Activated naive CD4-positive, alpha-beta T cell treated with anti-CD3 and anti-CD28 coated beads, Interleukin-2, amount 50 U/mL, for 72 hours (primary cell): ENCODE measurements at regions not wholly inside any gene's neighbourhood (a gene's known extent, or its start where the extent isn't known, plus 50 kb on each side); places are given as distances from the start of the nearest gene placed in this dataset.

ENCODE experiments used
- ATAC-seq, 2 donors: fragments of 150-1000 bp; cut with Tn5 transposase; 2 replicates each; pipeline ENCODE4 v1.10.0; 2021; ENCODE audit warnings: mild to moderate bottlenecking in 2 of 2, moderate library complexity in 2 of 2
- DNase-seq, 2 donors: peaks; one replicate each; pipeline ENCODE4 v3.0.0; 2021 to 2022; ENCODE audit warnings: low spot score in 2 of 2
- H3K27ac Mint-ChIP-seq, 2 donors: one replicate each; pipeline ENCODE4 v1.8.0; 2022; ENCODE audit warnings: mild to moderate bottlenecking in 2 of 2, mixed read lengths in 2 of 2
- H3K36me3 Mint-ChIP-seq, 2 donors: one replicate each; pipeline ENCODE4 v1.8.0; 2022; ENCODE audit warnings: mixed read lengths in 2 of 2
- H3K9me3 Mint-ChIP-seq, 2 donors: one replicate each; pipeline ENCODE4 v1.8.0; 2022; ENCODE audit warnings: mixed read lengths in 2 of 2

- H3K36me3 Mint-ChIP-seq = no peaks in the 10 kb centered on the region
- H3K9me3 Mint-ChIP-seq = peaks cover 11 to 12% of the 10 kb centered on the region in 2 donors
- no peak overlapping the region for H3K27ac Mint-ChIP-seq
Observed at GRCh38 chr7:125678771-125679170, 749.1 kb upstream of the POT1 start.

DNA sequence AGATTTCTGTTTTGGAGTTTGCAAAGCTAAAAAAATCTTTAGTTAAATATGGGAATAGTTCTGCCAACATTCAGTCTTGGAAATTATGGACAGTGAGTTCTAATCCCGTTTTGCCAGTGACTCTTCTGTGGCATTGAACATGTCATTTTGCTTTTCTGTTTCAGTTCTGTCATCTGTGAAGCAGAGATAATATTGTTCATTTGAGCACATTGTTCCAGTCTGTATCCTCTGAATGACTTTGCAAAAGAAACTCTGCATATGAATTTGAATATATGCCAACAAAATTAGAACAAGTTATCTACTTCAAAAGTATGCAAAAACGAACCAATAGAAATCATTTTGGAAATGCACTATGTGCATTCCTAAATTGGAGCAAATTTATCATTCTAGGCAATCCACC lies 746.0 kb upstream of the POT1 start:
- ATAC-seq = no peak
- no peaks in the 10 kb centered on the region for H3K9me3 Mint-ChIP-seq
- H3K36me3 Mint-ChIP-seq = no peaks in the 10 kb centered on the region
- H3K27ac Mint-ChIP-seq = no peak overlapping the region
- no peak for DNase-seq

More at GRCh38 chr7:125678771-125679170, 749.1 kb upstream of the POT1 start:
- ATAC-seq (no peak), DNase-seq (no peak)

DNA sequence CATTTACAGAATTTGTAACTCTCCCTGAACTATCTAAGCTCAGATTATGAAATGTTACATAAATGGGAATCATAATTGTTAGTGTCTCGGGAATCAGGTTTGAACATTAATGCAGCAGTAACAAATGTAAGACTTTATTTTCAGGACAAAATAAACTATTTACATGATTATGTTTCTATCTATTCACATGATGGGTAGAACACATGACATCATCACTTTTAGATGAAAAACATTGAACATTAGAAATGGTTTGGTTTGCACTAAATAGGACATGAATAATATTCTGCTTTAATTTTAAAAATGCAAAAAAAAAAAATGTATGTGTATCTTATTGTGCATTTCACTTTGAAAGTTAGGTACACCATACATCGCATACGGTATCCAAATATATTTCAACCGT lies 745.5 kb upstream of the POT1 start:
- no peak for ATAC-seq

GRCh38 chr7:125670926-125671572 lies 741.4 kb upstream of the POT1 start:
- Mint-ChIP-seq H3K36me3 (no peaks in the 10 kb centered on the region), H3K9me3 (peaks cover 0 to 11% of the 10 kb centered on the region in 2 donors), H3K27ac (no peak overlapping the region)
- ATAC-seq (no peak), DNase-seq (no peak)

More for the DNA sequence above, 745.5 kb upstream of the POT1 start:
- no peak for DNase-seq
- no peaks in the 10 kb centered on the region for H3K36me3 Mint-ChIP-seq
- H3K27ac Mint-ChIP-seq = no peak overlapping the region
- no peaks in the 10 kb centered on the region for H3K9me3 Mint-ChIP-seq

DNA sequence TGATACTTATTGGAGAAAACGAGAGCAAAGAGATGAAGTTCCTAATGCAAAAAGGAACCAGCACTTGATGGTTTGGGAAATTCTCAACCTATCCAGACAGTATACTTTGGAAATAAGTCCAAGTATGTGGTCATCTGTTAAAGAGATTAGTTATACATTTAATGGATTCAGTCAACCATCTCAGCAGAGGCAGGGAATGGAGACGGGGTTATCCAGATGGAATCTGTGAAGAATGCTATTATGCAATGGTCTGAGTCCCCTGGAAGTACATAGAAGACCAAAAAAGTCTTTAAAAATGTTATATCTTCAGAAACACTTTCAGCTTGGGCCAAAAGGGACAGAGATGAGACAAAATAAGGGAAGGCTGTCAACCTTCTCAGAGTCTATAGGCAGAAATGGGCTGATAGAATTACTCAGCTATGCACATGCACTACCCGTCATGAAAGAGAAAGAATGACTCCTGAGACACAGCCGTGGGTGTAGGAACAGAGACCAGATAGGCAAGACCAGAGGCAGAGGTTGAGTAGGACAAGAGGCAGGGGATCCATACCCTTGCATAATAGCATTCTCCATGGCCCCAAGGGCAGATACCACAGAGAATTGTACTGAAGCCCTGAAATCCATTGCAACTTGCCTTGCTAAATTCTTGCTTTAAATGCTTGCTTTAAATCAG lies 738.8 kb upstream of the POT1 start:
- no peak for DNase-seq
- Mint-ChIP-seq H3K9me3 (peaks cover 0 to 11% of the 10 kb centered on the region in 2 donors), H3K27ac (no peak overlapping the region), H3K36me3 (no peaks in the 10 kb centered on the region)
- ATAC-seq = no peak

DNA sequence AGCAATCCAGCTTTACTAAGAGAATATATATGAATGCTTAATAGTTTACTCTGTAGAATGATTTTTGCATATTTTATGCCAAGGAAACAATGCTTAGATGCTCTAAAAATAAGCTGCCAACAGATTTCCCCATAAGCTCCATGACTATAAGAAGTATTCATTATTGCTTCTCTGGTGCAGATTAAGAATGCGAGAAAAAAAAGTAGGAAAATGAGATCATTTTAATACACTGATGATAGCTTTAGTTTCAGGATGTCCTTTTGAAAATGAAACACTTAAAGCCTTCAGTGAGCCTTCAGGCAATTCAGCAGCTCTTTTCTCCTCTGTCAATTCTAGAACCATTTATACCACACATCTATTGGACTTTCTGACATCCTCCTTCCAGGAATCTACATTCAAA lies 735.0 kb upstream of the POT1 start:
- H3K36me3 Mint-ChIP-seq = no peaks in the 10 kb centered on the region
- peaks cover 8 to 20% of the 10 kb centered on the region in 2 donors for H3K9me3 Mint-ChIP-seq
- H3K27ac Mint-ChIP-seq = no peak overlapping the region
- DNase-seq (no peak), ATAC-seq (no peak)

DNA sequence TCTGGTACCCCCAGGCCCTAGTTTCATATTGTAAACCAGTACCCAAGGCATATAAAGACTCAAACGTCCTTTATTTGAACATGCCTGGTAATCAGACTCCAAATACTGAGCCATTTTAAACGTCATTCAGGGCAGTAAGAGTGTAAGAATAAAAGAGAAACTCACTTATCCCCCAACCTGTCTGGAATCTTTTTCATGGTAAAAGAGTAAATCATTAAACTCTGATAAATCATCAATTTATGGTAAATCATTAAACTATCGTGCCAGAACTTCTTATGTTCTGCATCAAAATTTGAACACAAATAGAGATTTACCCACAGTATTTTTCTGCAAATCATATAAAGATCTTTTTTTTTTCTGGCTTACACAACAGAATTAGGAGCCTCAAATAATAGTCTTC lies 734.3 kb upstream of the POT1 start:
- ATAC-seq = no peak
- no peak for DNase-seq
- H3K36me3 Mint-ChIP-seq = no peaks in the 10 kb centered on the region
- no peak overlapping the region for H3K27ac Mint-ChIP-seq
- peaks cover 8 to 20% of the 10 kb centered on the region in 2 donors for H3K9me3 Mint-ChIP-seq

DNA sequence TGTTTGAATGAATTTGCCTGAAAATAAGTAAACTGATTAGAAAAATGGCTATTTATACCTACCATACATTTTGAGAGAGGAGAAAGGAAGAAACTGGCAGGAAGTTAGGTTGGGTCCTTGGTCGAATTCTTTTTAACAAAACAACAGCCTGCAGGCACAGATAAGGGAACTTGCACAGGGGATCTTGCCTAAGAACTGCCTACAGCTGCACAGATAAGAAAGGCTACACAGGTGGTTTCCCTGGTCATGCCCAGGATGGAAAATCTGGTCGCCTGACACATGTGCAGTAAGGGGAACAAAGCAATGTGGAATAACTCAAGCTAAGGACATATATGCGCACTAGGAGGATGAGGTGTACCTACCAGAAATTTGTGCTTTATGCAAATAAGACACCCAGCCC lies 732.1 kb upstream of the POT1 start:
- Mint-ChIP-seq H3K9me3 (peaks cover 12 to 14% of the 10 kb centered on the region in 2 donors), H3K36me3 (no peaks in the 10 kb centered on the region), H3K27ac (no peak overlapping the region)
- ATAC-seq (no peak), DNase-seq (no peak)

DNA sequence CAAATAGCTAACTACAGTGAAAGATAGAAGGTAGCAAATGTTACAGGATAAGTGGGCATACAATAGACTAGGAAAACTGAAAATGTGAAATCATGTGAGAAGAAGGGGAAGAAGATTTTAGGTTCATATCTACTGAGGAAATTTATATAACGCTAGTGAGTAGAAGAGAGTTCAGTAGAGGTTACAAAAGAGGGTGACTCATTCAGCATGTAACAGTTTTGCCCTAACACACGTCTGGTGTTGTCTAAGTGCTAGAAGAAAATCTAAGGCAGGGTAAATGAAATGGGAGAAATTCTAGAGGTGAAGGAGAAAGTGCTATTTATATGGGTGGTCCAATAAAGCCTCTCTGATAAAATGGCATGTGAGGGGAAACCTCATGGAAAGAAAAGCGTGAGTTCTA lies 731.4 kb upstream of the POT1 start:
- no peak for DNase-seq
- no peaks in the 10 kb centered on the region for H3K36me3 Mint-ChIP-seq
- no peak overlapping the region for H3K27ac Mint-ChIP-seq
- H3K9me3 Mint-ChIP-seq = peaks cover 12 to 14% of the 10 kb centered on the region in 2 donors
- ATAC-seq = no peak

DNA sequence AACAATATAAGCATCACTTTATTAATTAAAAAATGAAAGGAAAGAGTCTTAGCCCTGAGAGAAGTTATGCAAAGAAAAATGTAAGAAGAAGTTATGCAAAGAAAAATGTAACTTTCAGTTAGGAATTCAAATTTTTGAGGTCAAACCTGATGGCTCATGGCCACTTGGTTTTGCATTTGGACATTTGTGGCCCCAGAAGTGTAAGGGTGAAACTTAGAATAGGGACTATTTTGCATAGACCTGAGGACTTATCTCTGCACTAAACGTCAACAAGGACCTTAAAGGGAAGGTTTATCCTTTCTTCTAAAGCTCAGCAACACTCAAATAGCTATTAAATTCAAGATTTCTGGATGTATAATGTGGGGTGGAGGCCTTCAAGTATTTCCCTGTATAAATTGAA lies 724.5 kb upstream of the POT1 start:
- H3K36me3 Mint-ChIP-seq = no peaks in the 10 kb centered on the region
- DNase-seq (no peak), ATAC-seq (no peak)
- peaks cover 9 to 16% of the 10 kb centered on the region in 2 donors for H3K9me3 Mint-ChIP-seq
- H3K27ac Mint-ChIP-seq = no peak overlapping the region

DNA sequence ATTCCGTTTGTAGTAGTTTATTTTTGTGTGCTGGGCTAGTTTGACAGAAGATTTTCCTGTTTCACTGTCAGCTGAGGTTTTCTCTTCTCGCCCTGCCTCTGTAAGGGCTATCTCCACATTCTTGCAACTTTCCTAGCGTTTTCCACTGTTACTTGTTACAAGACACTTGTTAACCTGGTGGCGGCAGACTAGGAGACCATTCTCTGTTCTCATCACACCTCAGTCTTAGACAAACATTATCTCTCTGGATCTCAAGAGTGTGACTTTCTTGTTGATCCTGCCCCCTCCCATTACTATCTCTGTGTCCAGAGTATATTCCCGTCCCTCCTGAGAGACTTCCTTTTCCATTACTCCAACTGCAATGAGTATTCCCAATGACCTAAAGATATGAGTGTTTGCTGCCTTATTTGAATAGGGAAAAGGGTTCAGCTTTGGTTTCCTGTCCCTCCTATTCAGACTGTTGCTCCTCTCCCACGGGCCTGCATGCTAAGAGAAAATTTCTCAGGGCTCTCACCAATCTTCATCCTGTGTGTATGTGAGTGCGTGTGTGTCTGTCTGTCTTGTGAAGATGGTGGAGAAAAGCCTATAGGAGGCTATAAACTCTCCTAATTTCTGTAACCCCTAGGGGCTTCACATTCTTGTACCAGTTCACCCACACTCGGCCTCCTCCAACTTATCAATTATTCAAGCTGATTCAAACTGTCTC lies 722.4 kb upstream of the POT1 start:
- Mint-ChIP-seq H3K9me3 (peaks cover 10 to 16% of the 10 kb centered on the region in 2 donors), H3K36me3 (no peaks in the 10 kb centered on the region), H3K27ac (no peak overlapping the region)
- ATAC-seq = no peak
- no peak for DNase-seq

GRCh38 chr7:125648543-125648942 lies 718.9 kb upstream of the POT1 start:
- DNase-seq (no peak), ATAC-seq (no peak)
- no peaks in the 10 kb centered on the region for H3K36me3 Mint-ChIP-seq
- H3K9me3 Mint-ChIP-seq = peaks cover 10 to 16% of the 10 kb centered on the region in 2 donors
- no peak overlapping the region for H3K27ac Mint-ChIP-seq

DNA sequence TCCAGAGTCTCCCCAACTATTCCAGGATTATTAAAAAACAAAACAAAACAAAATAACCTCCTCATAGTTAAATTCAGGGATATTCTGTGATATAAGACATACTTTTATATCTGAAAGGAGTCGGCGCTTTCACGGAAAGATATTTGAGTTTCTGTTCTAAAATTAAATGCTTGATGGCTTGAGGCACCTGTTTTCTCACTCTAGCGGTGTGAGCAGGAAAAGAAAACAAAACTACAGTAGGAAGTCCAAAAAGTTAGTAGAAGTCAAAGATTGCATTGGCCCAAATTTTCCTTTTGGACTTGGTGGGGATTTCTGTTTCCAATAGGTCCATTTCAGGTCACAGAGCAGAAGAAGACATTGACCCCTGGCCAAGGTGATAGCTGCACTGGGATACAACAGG lies 716.1 kb upstream of the POT1 start:
- peaks cover 8% of the 10 kb centered on the region in 2 donors for H3K9me3 Mint-ChIP-seq
- H3K27ac Mint-ChIP-seq = no peak overlapping the region
- DNase-seq (no peak), ATAC-seq (no peak)
- H3K36me3 Mint-ChIP-seq = no peaks in the 10 kb centered on the region

DNA sequence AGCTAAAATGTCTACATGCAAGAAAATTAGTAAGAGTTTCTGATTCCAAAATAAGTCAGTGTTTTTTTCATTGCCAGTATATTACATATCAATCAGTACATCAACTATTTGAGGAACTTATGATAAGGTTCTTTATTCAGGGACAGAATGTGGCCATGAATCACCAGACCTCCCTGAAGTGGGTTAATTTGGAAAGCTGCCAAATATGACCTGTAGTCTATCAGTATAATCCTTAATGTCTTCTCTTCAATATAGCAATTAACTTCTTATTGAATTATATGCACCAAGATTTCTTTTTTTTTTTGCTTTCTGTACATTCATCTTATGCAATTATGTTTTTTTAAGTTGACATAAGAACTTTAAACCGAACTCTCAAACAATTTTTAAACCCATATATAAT lies 714.5 kb upstream of the POT1 start:
- no peak overlapping the region for H3K27ac Mint-ChIP-seq
- ATAC-seq (no peak), DNase-seq (no peak)
- no peaks in the 10 kb centered on the region for H3K36me3 Mint-ChIP-seq
- H3K9me3 Mint-ChIP-seq = peaks cover 8 to 12% of the 10 kb centered on the region in 2 donors

GRCh38 chr7:125643302-125643701 lies 713.7 kb upstream of the POT1 start:
- no peaks in the 10 kb centered on the region for H3K36me3 Mint-ChIP-seq
- no peak for ATAC-seq
- no peak for DNase-seq
- H3K27ac Mint-ChIP-seq = no peak overlapping the region
- H3K9me3 Mint-ChIP-seq = peaks cover 4 to 7% of the 10 kb centered on the region in 2 donors

DNA sequence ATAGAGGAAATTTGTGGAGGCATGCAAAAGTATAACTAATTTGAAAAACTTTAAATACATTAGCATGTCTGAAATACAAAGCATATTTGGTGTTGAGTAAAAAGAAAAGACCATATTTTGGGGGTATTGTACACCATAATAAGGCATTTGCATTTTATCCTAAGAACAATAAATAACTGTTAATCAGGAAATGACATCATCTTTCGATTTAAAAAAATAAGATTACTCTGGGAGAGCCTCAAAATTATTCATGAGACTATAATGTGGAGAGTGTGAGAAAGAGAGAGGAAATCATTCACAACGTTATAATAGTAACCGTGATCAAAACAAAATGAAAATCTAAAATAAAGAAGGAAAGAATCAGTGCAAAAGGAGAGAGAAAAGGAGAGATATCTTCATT lies 712.3 kb upstream of the POT1 start:
- Mint-ChIP-seq H3K27ac (no peak overlapping the region), H3K36me3 (no peaks in the 10 kb centered on the region), H3K9me3 (peaks cover 7 to 10% of the 10 kb centered on the region in 2 donors)
- no peak for ATAC-seq
- no peak for DNase-seq

- no peak overlapping the region for H3K27ac Mint-ChIP-seq
- H3K9me3 Mint-ChIP-seq = peaks cover 7 to 10% of the 10 kb centered on the region in 2 donors
- no peak for DNase-seq
Observed at GRCh38 chr7:125636320-125636962, 706.8 kb upstream of the POT1 start.

More at GRCh38 chr7:125636320-125636962, 706.8 kb upstream of the POT1 start:
- no peaks in the 10 kb centered on the region for H3K36me3 Mint-ChIP-seq
- no peak for ATAC-seq
